ENCODE measurements at regions not wholly inside any gene's neighbourhood (a gene's known extent, or its start where the extent isn't known, plus 50 kb on each side); places are given as distances from the start of the nearest gene placed in this dataset.

GRCh38 chr9:2962471-2963172 lies 118.7 kb upstream of the PUM3 start:
- H3K4me3 ChIP-seq (ENCODE audit: low read depth, low read length): no peak overlapping the region
- CTCF ChIA-PET: no interaction called here
- no peak for TF ChIP-seq CTCF (IDR thresholded peaks at IDR 0.05; ENCODE audit: insufficient read depth, low read length, missing control alignments)
- POLR2A ChIA-PET: no interaction called here
- DNase-seq (ENCODE audit: low read depth, low spot score): no peak

DNA sequence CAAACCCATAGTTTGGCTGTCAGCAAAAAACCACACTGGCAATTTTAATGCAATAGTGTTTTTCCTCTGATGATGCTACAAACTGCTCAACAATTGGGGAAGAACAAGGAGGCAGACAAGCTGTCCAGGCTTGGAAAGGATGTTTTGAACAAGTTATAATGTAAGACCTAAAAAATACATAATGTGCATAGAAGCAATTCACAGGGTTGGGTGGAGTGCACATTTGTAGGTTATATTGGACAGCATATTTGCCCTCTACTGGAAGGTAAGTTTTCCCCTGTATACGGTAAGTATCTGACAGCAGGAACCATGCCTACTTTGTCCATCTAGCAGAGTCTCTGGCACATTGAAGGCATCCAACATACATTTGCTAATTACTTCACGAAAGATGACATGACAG lies 114.3 kb upstream of the PUM3 start:
- no peak for TF ChIP-seq CTCF (IDR thresholded peaks at IDR 0.05; ENCODE audit: insufficient read depth, low read length, missing control alignments)
- H3K4me3 ChIP-seq (ENCODE audit: low read depth, low read length): no peak overlapping the region
- ChIA-PET CTCF (no interaction called here), POLR2A (no interaction called here)
- no peak for DNase-seq (ENCODE audit: low read depth, low spot score)

GRCh38 chr9:2957656-2958200 lies 113.8 kb upstream of the PUM3 start:
- no peak for DNase-seq (ENCODE audit: low read depth, low spot score)
- ChIA-PET POLR2A (no interaction called here), CTCF (no interaction called here)
- TF ChIP-seq CTCF (IDR thresholded peaks at IDR 0.05; ENCODE audit: insufficient read depth, low read length, missing control alignments): no peak
- no peak overlapping the region for H3K4me3 ChIP-seq (ENCODE audit: low read depth, low read length)

- no peak for DNase-seq (ENCODE audit: low read depth, low spot score)
- no peak for TF ChIP-seq CTCF (IDR thresholded peaks at IDR 0.05; ENCODE audit: insufficient read depth, low read length, missing control alignments)
- CTCF ChIA-PET: interaction anchor here (0.7 to 1.0 kb wide), 2 partner anchors 11 to 97 kb away, joined by 3 read pairs; no protein-coding TSS in a partner anchor
- POLR2A ChIA-PET: no interaction called here
- H3K4me3 ChIP-seq (ENCODE audit: low read depth, low read length): no peak overlapping the region
Observed at GRCh38 chr9:2955575-2955974, 111.7 kb upstream of the PUM3 start.

GRCh38 chr9:2939368-2939767 lies 95.5 kb upstream of the PUM3 start:
- POLR2A ChIA-PET: no interaction called here
- TF ChIP-seq CTCF (IDR thresholded peaks at IDR 0.05; ENCODE audit: insufficient read depth, low read length, missing control alignments): no peak
- no peak overlapping the region for H3K4me3 ChIP-seq (ENCODE audit: low read depth, low read length)
- DNase-seq (ENCODE audit: low read depth, low spot score): no peak
- CTCF ChIA-PET: no interaction called here

DNA sequence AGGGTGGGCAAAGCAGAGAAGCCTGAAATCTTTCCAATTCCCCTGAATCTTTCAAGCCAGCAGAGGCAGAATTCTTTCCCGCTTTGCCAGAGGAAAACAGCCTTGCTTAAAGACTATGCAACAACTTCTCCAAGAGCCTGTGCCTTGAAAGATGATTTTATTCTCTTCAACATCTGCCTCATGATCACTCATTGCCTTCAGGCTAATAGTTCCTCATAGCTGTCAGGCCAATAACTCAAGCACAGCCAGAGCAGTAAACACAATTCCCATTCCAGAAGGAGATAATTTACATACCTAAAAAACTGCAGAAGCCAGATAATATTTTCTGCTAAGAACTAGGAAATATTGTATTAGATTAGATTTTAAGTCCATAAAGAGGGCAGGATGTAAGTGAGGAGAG lies 92.3 kb upstream of the PUM3 start:
- no peak overlapping the region for H3K4me3 ChIP-seq (ENCODE audit: low read depth, low read length)
- ChIA-PET POLR2A (no interaction called here), CTCF (no interaction called here)
- DNase-seq (ENCODE audit: low read depth, low spot score): no peak
- TF ChIP-seq CTCF (IDR thresholded peaks at IDR 0.05; ENCODE audit: insufficient read depth, low read length, missing control alignments): no peak

Measured in AG04449 (cell line).